CD4-positive, alpha-beta T cell treated with Interleukin-15 for 1 hour (primary cell): ENCODE measurements at regions not wholly inside any gene's neighbourhood (a gene's known extent, or its start where the extent isn't known, plus 50 kb on each side); places are given as distances from the start of the nearest gene placed in this dataset.

ENCODE experiments used
- DNase-seq: peaks from one replicate; pipeline ENCODE4 v3.0.0-alpha.2; 2020

DNA sequence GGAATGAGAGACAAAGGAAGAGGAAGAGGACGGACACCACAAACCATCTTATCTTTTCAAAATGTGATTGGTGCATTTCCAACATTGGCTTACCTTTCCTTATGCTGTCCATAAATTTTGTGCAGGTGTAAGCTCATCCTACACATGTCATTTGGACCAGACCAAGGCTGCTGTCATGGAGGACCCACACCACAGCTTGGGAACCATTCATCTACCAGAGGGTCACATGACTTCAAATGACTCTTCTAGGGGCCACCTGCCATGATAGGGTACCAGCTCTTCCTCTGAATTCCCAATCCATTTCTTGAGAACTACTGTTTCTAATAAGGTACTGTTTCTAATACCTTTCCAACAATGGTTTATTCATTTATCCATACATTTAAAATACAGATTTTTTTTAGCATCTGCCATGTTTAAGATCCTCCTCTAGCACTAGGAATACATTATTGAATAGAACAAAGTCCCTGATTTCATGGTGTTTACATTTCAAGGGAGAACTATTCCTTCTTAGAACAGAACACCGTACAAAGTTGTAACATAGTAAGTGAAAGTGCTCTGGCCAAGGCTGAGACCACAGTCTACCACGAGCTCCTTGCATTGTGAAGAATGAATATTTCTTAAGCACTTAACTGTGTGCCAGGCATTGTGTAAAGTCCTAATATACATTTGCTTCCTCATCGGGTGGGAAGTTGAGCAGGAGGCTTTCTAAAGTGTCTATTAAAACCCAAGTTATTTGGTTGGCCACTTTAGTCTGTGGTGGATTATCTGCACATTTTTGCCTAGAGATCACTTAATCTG lies 246.1 kb upstream of the FN1 start:
- no peak for DNase-seq

DNA sequence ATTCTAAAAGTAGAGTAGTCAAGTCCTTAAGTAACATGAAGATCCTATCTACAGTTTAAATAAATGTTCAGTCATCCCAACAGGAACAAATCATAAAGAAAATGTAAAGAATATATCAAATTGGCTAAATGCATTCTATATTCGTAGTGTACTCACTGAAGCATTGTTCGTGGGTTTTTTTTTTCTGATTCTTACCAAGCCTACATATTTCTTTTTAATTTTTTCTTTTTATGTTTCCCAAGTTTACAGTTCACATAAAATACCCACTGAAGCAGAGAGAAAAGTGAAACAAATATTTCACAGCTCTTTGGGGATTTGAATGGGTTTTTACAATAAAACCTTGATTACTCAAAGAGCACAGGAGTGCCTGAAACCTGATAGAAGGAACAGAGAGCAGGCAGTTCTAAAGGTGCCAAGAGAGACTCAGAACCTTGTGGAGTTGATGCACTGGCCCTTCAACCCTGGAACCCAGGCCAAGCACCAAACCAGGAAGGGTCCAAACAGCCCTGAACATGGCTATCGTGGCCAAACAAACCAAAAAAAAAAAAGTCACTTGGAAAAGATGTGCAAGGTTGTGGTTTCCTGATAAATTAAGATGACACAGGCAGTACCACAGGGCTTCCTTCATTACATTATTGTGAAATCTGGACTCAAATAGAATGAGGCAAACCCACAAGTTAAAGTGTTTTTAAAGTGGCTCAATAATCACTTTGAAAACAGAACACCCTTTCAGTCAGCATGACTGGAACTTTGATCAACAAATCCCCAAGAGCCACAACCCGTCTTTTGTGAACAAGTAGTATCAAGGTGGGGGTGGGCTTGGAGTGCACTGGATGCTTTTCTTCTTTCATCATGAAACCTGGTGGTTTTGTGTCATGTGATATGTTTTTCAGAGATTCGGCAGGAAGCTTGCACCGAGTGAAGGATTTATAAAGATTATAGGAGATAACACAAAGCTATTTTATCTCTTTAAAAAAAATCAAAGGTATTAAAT lies 245.0 kb upstream of the FN1 start:
- DNase-seq: peak; percentile 43

DNA sequence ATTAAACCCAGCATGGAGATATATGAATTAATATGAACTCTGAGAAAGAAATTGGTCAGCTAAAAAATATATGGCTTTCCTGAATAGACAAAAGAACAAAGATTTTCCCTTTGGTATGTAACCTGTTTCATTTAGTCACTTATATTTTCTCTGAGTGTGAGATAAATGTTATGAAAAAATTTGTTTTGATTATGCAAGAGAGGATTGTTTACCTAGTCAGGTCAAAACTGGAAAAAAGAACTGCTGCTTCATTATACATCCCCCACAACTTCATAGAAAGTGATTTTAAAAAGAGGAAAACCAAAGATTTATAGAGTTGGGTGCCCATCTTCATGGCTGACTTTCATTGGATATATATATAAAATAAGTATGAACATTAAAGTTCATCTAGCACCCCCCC lies 242.2 kb upstream of the FN1 start:
- no peak for DNase-seq

DNA sequence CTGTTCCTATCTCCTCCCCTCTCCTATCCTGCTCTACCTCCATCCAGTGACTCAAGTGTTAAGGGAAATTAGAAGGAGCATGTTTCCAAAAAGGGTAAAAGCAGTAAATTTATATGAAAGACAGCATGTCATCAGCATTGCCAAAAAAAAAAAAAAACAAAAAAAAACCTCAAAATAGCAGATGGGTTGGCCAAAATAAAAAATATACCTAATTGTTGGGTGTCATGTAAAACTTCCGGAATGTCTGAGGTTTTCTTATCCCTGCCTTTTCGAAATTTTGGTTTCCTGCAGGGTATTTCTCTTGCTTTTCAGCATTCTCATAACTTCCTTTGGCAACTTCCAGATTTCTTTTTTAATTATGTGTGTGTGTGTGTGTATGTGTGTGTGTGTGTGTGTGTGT lies 241.6 kb upstream of the FN1 start:
- no peak for DNase-seq

DNA sequence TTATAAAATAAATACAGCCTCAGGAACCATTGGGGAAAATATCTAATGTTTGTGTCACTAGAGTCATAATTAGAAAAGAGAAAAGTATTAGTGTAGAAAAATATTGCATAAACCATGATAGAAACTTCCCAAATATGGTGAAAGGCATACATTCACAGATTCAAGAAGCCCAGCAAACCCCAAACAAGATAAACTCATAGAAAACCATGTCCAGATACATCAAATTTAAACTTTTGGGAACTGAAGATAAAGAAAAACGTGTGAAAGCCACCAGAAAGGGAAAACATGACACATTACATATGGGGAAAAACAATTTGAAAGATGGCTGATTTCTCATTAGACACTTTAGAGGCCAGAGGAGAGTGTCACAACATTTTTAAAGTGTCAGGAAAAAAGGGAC lies 236.5 kb upstream of the FN1 start:
- no peak for DNase-seq

DNA sequence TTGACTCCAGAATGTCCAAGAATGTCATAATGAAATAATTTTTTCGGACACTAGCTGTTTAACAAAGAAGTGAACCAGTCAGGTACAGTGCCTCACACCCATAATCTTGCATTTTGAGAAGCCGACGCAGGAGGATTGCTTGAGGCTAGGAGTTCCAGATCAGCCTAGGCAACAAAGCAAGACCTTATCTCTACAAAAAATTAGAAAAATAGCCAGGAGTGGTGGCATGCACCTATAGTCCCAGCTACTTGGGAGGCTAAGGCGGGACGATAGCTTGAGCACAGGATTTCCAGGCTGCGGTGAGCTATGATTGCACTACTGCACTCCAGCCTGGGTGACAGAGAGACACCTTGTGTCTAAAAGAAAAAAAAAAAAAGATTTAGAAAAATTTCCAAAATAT lies 235.8 kb upstream of the FN1 start:
- DNase-seq: no peak

DNA sequence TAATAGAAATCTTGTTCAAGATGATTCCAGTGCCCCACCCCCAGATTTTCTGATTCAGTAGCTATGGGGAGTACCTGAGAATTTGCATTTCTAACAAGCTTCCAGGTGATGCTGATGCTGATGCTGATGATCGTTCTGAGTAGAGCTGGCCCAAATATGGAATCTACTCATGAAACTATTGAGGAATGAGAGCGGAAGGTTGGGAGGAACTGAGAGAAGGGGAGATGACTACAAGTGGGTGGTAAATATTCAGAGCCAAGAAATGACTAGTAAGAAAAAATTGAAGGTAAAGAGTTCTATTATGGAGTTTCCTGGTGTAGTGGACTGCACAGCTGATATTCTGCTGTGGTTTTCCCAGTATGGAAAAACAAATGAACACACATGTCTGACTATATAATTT lies 235.4 kb upstream of the FN1 start:
- DNase-seq: no peak

DNA sequence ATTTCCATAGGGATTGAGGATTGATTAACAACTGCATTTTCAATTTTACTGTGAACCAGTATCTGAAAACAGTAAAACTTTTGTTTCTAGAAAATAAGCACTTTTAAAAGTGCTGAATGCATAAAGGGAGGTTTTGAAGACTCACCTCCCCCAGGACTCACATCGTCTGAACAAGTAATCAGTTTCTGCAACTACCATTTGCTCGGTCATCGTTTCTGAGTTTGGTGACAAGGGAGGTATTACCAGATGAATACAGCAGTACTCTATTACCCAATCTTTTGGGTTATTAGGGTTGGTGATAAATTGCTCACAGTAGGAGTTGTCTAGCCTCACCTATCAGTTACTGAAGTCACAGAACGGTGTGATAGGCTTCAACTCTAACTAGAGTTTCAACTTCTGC lies 234.5 kb upstream of the FN1 start:
- no peak for DNase-seq

DNA sequence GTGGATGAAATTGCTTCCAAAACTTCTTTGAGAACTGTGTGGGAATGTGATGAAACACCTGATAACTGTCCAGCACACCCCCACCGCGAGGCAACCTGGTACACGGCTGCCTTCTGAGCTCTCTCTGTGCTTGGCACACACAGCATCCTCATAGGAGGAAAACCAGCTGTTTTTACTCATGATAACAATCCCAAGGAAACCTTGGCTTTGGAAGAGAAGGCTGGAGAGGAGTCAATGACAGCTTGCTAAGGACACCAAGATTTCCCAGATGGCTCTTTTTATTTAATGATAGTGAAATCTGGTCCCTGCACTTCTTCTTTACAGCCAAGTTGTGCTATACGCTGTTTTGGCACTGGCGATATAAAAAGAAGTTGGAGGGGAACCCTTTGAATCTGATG lies 232.5 kb upstream of the FN1 start:
- no peak for DNase-seq

DNA sequence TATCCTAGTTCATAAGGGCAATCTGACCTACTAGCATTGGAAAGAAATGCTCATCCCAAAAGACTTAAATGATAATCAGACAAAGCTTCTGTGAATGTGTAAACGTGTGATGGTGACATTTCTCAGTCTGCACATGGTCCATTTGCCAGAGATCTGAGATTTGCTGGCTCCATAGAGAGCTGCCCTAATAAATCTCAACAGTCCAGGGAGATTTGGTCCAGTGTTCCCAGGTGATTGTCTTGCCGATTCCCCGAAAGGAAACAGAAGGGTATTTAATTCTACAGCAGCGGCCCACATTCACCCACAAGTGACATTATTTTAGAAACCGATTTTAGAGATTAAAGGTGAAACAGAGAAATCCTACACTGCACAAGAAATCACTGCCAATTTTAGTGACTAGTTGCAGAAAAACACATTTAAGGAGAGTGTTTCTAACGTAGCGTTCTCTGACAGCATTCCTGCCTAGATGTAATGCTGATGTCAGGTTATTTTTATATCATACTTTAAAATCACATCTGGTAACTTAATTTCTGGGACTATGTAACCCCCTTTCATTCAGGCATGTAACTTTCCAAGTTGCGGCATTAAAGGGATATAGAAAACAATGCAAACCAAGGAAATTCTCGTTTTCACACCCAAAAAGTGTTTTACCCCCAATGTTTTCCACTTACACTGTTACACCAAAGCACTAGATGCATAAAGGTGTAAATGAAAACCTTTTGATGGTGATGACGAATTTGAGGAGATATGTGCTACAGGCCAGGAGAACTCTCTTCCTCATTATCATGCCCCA lies 231.9 kb upstream of the FN1 start:
- DNase-seq: no peak

DNA sequence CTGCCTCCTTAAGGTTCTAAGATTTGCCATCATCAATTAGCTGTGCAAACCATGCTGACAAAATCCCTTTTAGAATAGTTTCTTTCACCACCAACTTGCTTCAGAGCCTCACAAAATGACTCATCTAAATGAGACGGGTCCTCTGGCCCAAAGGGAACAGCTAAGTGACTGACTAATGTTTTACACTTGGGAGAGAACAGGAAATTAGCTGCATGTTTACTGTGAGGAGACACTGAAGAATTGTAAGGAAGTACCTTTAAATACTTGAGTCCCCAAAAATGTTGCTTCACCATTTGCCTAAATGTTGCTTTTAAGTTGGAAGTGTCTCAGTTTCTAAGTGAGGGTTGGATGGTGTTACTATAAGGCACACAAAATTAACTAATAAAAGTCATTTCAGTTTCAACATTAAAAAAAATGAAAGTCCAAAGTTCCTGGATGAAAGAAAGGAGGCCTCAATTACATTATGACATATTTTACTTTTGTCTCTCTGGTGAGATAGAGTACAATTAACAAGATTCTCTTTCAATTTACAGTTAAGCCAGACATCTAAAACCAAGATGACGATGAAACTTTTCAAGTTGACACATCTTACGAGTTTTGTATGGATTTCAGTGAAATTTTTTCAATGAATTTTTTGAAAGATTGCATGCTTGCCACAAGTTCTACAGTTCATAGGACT lies 229.1 kb upstream of the FN1 start:
- DNase-seq: peak; percentile 28

DNA sequence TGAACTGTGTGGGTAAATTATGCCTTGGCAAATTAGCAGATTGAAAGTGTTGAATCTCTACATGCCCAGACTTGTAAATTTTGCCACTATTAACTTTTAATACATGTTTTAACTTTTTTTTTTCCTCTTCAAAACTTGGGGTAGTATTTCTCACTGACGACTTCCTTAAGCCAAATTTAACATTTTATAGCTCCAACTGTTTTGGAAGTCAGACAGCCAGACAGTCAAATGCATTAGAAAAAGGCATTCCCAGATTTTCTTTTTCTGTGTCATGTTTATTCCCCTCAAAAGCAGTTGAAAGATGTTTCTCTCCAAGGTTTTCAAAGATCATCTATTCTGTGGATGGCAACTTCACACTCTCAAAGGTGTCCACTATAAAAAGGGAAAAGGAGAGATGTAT lies 226.8 kb upstream of the FN1 start:
- no peak for DNase-seq

DNA sequence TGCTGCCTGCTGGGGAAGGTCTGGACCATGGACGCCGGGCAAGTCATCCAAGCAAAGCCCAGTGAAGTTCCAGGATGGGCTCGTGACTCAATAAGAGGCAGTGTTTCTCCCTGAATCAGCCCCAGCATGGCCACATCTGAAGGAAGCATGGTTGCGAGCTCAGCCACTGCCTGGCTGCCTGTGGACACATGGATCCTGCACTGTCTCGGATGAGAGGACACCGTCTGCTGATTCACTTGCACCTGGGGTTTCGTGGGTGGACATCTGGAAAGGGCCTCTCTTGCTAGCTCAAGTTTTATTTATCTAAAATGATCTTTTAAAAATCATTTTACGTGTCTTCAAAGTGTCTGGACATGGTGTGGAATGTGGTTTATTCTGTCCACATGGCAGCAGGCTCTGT lies 224.8 kb upstream of the FN1 start:
- DNase-seq: no peak

DNA sequence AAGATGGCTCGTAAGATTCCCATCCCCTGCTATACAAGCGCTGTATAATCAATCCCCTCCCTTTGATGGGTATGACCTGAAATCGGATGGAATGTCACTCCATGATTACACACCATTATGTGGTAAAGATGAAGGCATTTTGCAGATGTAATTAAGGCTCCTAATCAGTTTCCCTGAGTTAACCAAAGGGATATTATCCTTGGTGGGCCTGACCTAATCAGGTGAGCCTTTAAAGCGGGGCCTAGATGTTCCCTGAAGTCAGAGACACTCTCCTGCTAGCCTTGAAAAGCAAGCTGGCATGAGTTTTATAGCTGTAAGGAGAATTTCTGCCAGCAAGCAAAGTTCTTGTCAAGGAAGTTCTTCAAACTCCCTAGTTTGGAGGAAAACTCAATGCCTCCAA lies 223.8 kb upstream of the FN1 start:
- DNase-seq: no peak

DNA sequence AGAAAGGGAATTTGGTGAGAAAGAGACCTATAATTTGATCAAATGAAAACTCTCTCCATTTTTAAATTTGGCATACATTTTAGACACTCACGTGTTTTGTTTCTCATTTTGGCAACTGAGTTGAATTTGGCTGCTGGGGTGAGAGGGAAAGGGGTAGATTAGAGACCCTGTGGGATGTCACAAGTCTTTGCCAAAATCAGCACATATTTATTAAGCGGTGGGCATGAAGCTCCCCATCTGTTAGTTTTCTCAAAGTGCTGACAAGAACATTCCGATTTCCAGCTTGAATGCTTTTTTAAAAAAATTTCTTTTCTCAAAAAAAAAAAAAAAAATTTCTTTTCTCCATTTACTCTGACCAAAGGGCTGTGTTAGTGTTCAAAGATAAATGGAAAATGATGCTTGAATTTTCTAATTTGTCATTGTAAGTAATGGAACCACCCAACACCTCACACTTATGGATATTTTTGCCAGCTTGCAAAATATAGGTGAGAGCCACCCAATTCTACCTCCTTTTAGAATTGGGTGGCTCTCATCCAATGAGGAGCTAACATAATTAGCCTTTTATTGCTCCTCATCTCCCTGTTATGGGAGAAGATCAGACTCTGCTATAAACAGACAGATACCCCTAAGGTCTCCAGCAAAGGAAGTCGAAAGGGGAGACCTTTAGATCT lies 222.9 kb upstream of the FN1 start:
- no peak for DNase-seq

DNA sequence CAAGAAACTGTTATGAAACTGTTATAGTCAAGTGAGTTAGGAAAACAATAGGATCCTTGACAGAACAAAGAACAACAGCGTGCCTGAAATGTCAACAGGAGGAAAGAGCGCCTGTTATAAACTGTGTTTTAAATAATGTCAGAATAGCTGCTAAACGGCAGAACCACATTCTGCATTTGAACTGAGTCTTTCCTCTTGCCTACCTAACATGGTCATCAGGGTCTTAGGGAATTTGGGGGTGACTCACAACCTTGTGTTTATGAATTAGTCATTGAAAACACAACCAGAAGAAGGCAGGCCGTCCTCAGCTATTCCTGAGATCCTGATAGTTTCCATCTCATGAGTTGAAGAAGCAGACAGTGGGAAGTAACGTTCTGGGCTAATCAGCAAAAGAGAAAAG lies 222.0 kb upstream of the FN1 start:
- no peak for DNase-seq

DNA sequence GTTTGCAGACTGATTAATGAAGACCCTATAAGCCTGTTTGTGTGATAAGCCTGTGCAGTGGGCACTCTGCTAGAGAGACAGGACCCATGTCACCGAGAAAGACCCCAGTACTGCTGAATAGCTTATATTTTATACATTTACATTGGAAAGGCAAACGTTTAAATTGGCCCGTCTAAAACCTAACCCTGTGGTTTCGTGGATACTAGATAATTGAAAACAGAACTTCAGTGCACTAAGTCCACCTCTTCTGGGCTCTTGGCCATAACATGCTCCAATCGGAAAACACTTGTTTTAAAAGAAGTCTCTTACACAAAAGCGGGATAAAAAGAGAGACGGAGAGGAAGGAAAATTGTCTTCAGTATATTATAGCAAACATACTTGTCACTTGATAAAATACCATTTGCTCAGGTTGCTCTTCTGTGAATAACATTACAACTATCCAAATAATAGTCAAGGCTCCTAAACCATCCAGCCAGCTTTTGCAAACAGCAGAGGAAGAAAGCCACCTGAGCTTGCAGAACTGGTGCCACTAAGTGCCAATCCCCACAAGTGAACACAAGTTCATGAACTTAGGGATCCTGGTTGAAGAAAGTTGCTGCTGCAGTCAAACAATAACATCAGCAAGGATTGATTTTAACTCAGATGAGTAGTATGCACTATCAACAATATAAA lies 218.4 kb upstream of the FN1 start:
- no peak for DNase-seq

DNA sequence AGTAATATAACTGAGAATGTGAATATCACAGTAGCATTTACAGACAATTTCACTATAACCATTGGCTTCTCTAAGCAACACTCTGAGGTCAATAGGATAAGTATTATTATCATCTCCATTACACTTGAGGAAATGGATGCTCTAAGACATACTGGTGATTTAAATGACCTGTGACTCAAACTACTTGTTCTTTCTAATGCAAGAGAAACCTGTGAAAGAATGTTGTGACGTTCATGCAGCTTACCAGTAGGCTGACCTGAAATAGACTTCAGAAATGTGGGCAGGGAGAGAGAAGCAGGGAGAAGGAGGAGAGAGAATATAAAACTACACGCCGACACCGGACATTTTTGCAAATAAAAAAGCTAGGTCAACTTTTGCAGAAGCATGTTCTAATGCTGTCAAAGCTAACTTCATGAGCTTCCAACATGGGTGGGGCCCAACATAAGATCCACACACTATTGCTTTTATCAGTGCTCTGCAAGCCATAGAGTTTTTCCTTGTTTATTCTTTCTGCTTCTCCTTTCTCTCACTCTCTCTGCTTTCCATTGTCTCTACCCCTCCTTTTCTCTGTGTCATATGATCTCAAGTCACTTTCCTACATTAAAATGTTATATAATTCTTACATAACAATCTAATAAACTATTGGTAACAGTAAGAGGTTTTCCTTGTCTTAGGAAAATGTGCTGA lies 217.6 kb upstream of the FN1 start:
- no peak for DNase-seq

DNA sequence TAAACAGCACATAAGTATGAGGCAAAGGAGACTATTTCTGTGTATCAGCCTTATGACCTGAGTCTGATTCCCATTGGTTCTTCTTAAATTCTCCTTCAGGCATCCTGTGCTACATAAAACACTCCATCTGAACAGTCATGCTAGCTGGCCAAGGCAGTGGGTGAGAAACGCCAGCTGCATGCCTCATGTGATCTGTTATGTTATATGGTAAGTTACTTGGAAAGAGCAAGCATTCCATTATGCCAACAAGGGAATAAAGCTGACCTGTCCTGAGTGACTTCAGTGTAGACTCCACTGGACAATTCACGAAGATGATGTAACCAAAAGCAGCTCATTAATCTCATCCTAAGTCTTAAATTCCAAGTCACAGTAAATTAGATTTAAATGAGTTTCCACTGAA lies 216.5 kb upstream of the FN1 start:
- no peak for DNase-seq

DNA sequence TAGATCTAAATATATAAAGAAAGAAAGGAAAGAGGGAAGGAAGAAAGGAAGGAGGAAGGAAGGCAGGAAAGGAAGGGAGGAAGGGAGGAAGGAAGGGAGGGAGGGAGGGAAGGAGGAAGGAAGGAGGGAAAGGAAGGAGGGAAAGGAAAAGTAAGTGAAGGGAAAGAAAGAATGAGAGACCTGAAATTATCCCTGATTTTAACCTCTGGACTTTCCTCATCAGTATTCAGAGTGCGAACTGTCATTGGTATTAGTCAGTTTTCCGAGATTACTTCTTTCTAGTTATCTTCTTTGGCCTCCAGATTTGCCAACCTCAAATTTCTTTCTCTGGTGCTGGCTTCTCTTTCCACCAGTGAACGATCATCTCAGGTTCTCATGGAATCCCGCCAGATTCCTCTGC lies 215.5 kb upstream of the FN1 start:
- DNase-seq: no peak
